GM10266 (cell line): ENCODE measurements at regions not wholly inside any gene's neighbourhood (a gene's known extent, or its start where the extent isn't known, plus 50 kb on each side); places are given as distances from the start of the nearest gene placed in this dataset.

Source experiments
- DNase-seq: peaks from one replicate; pipeline ENCODE4 v3.0.0; 2012; ENCODE audit errors: extremely low spot score
- TF ChIP-seq, protein P1 (sequence below): IDR thresholded peaks from 2 replicates; pipeline ENCODE4 v1.5.1; 2012; ENCODE audit warnings: mild to moderate bottlenecking, low read depth; ENCODE audit not compliant: control insufficient read depth, insufficient read depth; ENCODE audit errors: missing control alignments

DNA sequence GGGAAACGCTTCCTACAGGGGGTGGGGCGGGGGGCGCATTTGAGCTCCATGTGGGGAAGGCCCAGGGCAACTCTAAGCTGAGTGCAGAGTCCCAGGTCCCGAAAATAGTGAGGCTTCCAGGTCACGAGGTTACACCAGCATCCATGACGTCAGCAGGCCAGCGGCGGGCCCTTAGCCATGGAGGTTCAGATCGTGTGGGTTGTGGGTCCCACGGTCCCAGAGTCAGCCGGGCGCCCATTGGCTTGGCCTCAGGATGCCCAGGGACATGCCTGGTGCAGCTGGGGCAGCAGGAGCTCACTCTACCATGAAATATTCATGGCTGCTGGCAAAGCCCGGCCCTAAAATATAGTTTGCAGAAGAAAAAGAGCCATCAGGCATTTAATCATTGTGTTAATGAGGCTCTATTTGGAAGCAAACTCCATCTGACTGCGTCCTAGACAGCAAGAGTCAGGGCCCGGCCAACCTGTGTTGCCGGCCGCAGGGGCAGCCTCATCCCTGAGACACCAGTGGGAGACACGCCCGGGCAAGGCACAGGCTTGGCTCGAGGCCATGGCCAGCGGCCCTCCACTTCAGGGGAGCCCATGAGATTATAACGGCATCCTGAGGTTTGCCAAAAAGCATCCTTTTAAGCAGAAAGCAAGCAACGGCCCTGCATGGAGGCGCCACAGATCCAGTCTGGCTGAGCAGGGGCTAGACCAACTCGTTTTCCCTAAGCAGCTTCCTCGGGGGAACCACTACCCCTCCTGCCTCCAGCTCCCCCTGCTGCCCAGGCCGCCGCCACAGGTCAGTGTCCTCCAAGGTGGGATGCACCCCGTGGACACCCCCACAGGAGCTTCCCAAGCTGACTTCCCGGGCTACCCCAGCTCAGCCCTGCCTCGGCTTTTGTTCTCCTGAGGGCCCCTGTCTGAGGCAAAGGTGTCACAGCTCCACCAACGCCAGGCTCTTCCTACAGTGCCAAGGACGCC is 108.9 kb upstream of the PPP1R26 start:
- TF ChIP-seq, protein P1, sequence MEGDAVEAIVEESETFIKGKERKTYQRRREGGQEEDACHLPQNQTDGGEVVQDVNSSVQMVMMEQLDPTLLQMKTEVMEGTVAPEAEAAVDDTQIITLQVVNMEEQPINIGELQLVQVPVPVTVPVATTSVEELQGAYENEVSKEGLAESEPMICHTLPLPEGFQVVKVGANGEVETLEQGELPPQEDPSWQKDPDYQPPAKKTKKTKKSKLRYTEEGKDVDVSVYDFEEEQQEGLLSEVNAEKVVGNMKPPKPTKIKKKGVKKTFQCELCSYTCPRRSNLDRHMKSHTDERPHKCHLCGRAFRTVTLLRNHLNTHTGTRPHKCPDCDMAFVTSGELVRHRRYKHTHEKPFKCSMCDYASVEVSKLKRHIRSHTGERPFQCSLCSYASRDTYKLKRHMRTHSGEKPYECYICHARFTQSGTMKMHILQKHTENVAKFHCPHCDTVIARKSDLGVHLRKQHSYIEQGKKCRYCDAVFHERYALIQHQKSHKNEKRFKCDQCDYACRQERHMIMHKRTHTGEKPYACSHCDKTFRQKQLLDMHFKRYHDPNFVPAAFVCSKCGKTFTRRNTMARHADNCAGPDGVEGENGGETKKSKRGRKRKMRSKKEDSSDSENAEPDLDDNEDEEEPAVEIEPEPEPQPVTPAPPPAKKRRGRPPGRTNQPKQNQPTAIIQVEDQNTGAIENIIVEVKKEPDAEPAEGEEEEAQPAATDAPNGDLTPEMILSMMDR = no peak
- no peak for DNase-seq

DNA sequence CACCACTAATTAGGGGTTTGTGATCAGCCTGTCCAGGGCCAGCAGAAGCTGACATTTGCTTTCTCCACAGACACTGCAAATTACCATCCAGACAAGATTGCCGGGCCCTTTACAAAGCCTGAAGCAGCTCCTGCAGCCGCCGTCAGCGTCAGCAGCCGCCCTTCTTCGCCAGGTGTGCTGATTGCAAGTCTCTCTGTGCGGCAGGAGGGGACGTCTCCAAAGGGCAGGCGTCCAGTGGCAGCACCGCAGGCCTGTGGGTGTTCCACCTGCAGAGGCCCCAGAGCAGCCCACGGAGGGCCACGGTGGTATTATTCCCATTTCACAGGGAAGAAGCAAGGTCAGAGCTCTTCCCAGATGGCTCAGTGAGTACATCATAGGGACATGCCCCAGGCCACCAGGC is 108.0 kb upstream of the PPP1R26 start:
- TF ChIP-seq, protein P1 = no peak
- DNase-seq = no peak

DNA sequence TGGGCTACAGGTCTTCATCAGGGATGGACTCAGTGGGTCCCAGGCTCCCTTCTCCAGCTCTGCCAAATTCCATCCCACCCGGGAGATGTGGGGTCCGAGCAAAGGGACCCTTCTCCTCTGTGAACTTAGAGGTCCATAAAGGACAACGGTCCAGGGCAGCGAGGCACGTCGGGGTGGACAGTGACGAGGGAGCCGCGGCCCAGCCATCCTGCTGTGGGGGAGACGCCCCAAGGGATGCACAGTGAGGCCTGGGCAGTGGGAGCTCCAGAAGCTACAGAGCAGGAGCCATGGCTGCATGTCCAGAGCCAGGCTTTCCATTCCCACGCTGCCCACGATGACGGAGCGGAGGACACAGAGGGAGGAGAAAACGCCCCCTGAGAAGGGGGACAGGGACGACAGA is 107.5 kb upstream of the PPP1R26 start:
- DNase-seq = no peak

DNA sequence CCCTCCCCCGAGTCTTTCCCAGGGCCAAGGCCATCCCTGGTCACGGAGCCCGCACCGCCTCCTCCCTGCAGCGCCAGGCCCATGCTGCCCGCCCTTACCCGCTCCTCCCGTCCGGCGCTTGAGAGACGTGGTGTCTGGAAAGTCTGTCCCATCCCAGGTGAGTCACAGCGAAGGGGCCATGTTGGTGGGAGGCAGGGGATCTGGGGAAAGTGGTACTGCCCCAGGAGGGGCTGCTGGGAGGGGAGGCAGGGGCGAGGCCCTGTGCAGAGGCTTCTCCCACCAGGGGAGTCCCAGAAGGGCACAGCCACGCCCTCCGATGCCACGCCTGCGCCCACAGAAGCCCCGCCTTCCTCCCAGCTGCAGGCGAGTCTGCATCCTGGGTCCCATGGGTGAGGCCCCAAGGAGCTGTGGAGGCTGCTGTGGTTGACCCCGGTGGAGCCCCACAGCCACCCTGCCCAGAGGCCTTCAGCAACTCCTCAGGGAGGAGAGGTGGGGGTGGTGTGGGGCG is 107.0 kb upstream of the PPP1R26 start:
- TF ChIP-seq, protein P1 = no peak
- no peak for DNase-seq

More for the DNA sequence above, 107.5 kb upstream of the PPP1R26 start:
- TF ChIP-seq, protein P1 = no peak

DNA sequence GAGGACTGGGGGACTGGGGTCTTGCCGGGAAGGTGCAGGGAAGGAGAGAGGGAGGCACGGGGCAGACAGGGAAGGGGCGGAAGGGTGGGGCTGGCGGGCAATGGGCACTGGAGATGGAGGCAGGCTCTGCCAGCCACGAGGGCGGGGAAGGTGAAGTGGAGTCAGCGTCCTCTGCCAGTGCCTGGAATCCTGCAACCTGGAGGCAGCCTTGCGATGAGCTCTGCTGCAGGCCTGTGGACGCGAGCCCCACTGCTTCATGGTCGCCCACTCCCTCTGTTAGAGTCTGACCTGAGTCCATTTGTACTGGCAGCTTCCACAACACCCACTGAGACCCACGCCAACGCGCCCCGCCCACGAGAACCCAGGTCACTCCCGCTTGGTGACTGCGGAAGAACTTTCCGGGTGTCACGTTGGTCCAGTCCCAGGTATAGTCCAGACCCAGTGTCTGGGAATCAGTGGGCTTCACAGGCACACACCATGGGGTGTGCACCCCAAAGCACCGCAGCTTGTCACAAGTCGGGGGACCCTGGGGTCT is 106.4 kb upstream of the PPP1R26 start:
- TF ChIP-seq, protein P1 = no peak
- no peak for DNase-seq

DNA sequence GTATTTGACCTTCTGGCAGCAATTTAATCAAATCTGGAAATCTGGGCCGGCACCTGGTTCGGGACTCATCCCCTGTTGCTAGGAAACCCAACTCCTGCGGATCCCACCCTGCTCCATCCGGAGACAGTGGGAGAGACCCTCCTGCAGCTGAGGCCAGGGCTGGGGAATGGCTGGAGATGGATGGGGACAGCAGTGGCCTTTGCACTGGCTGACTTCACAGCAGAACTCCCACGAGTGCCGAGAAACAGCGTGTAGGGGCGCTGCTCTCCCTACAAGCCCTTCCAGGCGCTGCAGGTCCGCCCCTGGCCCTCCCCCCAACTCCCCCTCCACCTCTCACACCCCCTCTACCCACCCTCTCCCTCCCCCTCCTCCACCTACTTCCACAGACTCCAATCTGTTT is 105.8 kb upstream of the PPP1R26 start:
- DNase-seq = no peak
- TF ChIP-seq, protein P1 = no peak

DNA sequence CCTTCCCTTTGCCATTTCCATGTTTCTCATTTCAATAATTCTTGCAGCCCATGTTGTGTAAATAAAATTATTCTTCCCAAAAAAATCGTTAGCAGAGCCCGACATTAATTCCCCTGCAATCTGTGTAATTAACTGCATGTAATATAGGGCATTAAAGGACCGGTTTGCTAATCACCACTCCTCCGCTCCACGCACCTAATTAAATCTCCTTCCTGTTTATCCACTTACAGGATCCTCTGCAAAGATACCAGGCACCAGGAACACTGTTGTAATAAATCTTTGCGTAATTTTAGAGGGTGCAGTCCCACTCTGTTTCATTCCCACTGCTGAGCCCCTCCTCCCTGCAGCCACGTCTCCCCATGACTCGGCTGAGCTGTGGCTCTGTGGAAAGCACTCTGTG is 105.0 kb upstream of the PPP1R26 start:
- TF ChIP-seq, protein P1 = no peak
- no peak for DNase-seq
